ENCODE measurements at regions not wholly inside any gene's neighbourhood (a gene's known extent, or its start where the extent isn't known, plus 50 kb on each side); places are given as distances from the start of the nearest gene placed in this dataset.

DNA sequence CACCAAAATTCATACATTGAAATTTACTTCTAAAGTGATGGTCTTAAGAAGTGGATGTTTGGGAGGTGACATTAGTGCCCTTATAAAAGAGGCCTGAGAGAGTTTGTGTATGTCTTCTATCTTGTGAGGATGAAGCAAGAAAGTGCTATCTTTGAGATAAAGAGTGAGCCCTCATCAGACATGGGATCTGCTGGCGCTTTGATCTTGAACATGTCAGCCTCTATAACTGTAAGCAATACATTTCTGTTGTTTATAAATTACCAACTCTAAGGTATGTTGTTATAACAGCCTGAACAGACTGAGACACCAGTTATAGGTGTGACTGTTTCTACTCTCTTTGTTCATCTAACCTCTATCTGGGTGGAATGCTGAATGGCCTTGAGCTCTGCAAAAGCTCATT is 54.5 kb upstream of the SETBP1 start:
- no peak for DNase-seq

DNA sequence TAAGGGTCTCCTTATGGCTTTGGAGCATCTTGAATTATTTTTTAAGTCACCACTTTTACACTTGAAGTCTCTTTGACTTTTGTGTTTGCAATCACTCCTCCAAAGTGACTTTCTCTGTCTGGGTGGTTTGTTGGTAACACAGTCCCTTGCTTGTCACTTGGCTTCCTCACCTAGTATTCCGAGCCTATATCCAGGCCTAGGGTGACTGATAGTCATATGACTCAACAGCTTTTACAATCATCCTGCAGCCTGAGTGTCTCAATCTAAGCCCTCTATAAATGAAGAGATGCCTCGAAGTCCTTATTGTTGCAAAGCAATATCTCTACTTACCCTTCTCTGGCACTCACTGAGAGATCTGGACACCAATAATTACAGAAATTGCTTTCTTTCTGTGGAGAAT is 53.9 kb upstream of the SETBP1 start:
- DNase-seq: no peak

DNA sequence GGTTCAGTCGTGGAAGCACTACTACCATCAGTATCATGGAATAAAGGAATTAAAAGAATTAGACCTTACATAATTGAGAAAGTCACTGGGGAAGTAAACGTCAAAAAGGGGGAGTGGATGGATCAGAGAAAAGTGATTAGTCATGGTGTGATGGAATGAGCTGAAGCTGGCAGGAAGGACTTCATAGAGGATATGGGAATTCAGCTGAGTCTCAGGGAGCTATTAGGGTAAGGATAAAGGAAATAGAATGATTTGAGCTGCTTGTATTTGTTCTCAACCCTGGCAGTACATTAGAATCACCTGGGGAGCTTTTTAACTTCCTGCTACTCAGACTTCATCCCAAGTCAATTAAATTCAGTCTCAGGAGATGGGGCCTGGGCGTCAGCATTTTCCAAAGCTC is 53.4 kb upstream of the SETBP1 start:
- DNase-seq: no peak

DNA sequence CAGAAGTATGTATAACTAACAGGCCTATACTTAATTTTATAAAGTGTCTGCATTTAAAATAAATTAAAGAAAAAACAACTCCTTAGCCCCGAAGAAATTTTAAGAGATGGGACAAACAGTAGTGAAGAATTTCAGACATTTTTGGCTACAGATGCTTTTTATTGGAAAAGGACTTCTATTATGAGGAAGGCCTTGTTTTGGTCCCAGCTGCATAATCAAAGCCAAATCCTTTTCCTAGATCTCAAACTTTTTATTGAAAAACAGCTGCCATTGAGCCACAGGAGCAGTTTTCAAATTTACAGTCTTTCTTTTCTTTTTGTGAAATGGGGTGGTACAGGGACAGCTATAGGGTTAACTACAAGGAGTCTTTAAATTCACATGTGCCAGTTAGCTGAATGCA is 51.3 kb upstream of the SETBP1 start:
- DNase-seq: no peak

DNA sequence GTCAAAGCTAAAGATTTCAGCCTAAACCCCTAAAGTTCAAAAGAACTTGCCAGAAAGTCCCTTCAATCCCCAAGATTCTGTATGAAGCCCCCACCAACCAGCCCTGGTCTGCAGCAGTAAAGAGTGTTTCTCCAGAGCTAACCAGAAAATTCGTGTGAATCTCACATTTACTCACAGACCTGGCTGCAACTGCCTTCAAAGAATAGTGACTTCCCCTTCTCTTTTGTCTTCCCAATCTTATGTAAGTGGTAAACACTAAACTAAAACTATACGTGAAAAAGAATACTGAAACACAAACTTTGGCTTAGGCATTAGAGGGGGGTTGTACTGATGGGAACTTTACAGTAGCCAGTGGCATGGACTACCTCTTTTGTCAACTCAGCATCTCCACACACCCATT is 50.6 kb upstream of the SETBP1 start:
- no peak for DNase-seq
